ENCODE measurements at regions not wholly inside any gene's neighbourhood (a gene's known extent, or its start where the extent isn't known, plus 50 kb on each side); places are given as distances from the start of the nearest gene placed in this dataset.

GRCh38 chr16:9351841-9352434 lies 260.5 kb downstream of the HAPSTR1 start:
- no peak for TF ChIP-seq NR2F2 (IDR thresholded peaks at IDR 0.05)
- TF ChIP-seq SP1 (IDR thresholded peaks at IDR 0.05): no peak
- no peak for TF ChIP-seq CTCF (IDR thresholded peaks at IDR 0.05; ENCODE audit: low read depth, low read length, missing input control)
- no peak for TF ChIP-seq MAX (IDR thresholded peaks at IDR 0.05)
- no peak for TF ChIP-seq RXRA (IDR thresholded peaks at IDR 0.05)
- TF ChIP-seq ATF3 (IDR thresholded peaks at IDR 0.05): no peak
- TF ChIP-seq TAF1 (conservative IDR thresholded peaks at IDR 0.05): no peak
- H3K9me3 ChIP-seq (ENCODE audit: control insufficient read depth in 4 of 4, low read length in 3 of 4): peaks cover 0 to 3% (median 0%) of the 10 kb centered on the region in 4 donors
- H3K27ac ChIP-seq (ENCODE audit: low read depth in 1 of 2, low read length in 2 of 2): no peak overlapping the region
- no peak overlapping the region for H3K4me3 ChIP-seq (ENCODE audit: low read depth in 1 of 3, low read length in 3 of 3)
- H3K27me3 ChIP-seq (ENCODE audit: control insufficient read depth in 4 of 4, insufficient read depth in 4 of 4, low read length in 3 of 4): no peaks in the 10 kb centered on the region
- WGBS: 95% methylated on average over 1 of the region's 1 CpG
- no peak overlapping the region for H3K9ac ChIP-seq (ENCODE audit: low read depth in 1 of 2, low read length in 2 of 2)
- H3K36me3 ChIP-seq (ENCODE audit: control insufficient read depth in 4 of 4, insufficient read depth in 3 of 4, low read depth in 1 of 4, low read length in 3 of 4): no peaks in the 10 kb centered on the region
- peaks cover 0 to 5% (median 2%) of the 10 kb centered on the region in 4 donors for H3K4me1 ChIP-seq (ENCODE audit: control insufficient read depth in 4 of 4, insufficient read depth in 4 of 4, low read length in 3 of 4)
- no peak for DNase-seq (ENCODE audit: low spot score)

GRCh38 chr16:9357829-9358228 lies 266.4 kb downstream of the HAPSTR1 start:
- Histone ChIP-seq H3K9ac (ENCODE audit: low read depth in 1 of 2, low read length in 2 of 2) (no peak overlapping the region), H3K9me3 (ENCODE audit: control insufficient read depth in 4 of 4, low read length in 3 of 4) (peaks cover 0 to 3% (median 0%) of the 10 kb centered on the region in 4 donors), H3K4me1 (ENCODE audit: control insufficient read depth in 4 of 4, insufficient read depth in 4 of 4, low read length in 3 of 4) (peaks cover 0 to 5% (median 0%) of the 10 kb centered on the region in 4 donors), H3K4me3 (ENCODE audit: low read depth in 1 of 3, low read length in 3 of 3) (no peak overlapping the region), H3K36me3 (ENCODE audit: control insufficient read depth in 4 of 4, insufficient read depth in 3 of 4, low read depth in 1 of 4, low read length in 3 of 4) (no peaks in the 10 kb centered on the region), H3K27ac (ENCODE audit: low read depth in 1 of 2, low read length in 2 of 2) (no peak overlapping the region), H3K27me3 (ENCODE audit: control insufficient read depth in 4 of 4, insufficient read depth in 4 of 4, low read length in 3 of 4) (no peaks in the 10 kb centered on the region)
- TF ChIP-seq JUND (IDR thresholded peaks at IDR 0.05) (no peak), FOXA2 (IDR thresholded peaks at IDR 0.05) (no peak), ATF3 (IDR thresholded peaks at IDR 0.05) (no peak), RXRA (IDR thresholded peaks at IDR 0.05) (no peak), GABPA (IDR thresholded peaks at IDR 0.05 in 1 of 2, conservative IDR thresholded peaks at IDR 0.05 in 1 of 2) (no peak), NR2F2 (IDR thresholded peaks at IDR 0.05) (no peak)
- no peak for DNase-seq (ENCODE audit: low spot score)
- 78% methylated on average over 2 of the region's 2 CpGs for WGBS

GRCh38 chr16:9360075-9360474 lies 268.6 kb downstream of the HAPSTR1 start:
- WGBS: 92% methylated on average over 7 of the region's 7 CpGs
- Histone ChIP-seq H3K9ac (ENCODE audit: low read depth in 1 of 2, low read length in 2 of 2) (no peak overlapping the region), H3K4me1 (ENCODE audit: control insufficient read depth in 4 of 4, insufficient read depth in 4 of 4, low read length in 3 of 4) (peaks cover 0 to 14% (median 8%) of the 10 kb centered on the region in 4 donors), H3K27me3 (ENCODE audit: control insufficient read depth in 4 of 4, insufficient read depth in 4 of 4, low read length in 3 of 4) (no peaks in the 10 kb centered on the region), H3K36me3 (ENCODE audit: control insufficient read depth in 4 of 4, insufficient read depth in 3 of 4, low read depth in 1 of 4, low read length in 3 of 4) (no peaks in the 10 kb centered on the region), H3K9me3 (ENCODE audit: control insufficient read depth in 4 of 4, low read length in 3 of 4) (peaks cover 0 to 3% (median 0%) of the 10 kb centered on the region in 4 donors), H3K4me3 (ENCODE audit: low read depth in 1 of 3, low read length in 3 of 3) (no peak overlapping the region), H3K27ac (ENCODE audit: low read depth in 1 of 2, low read length in 2 of 2) (no peak overlapping the region)
- DNase-seq (ENCODE audit: low spot score): no peak
- TF ChIP-seq REST (IDR thresholded peaks at IDR 0.05) (no peak), NR2F2 (IDR thresholded peaks at IDR 0.05) (no peak), RXRA (IDR thresholded peaks at IDR 0.05) (no peak), YY1 (IDR thresholded peaks at IDR 0.05) (no peak), CTCF (IDR thresholded peaks at IDR 0.05; ENCODE audit: low read depth, low read length, missing input control) (no peak), FOXA2 (IDR thresholded peaks at IDR 0.05) (no peak), MAX (IDR thresholded peaks at IDR 0.05) (no peak), SP1 (IDR thresholded peaks at IDR 0.05) (no peak), RAD21 (IDR thresholded peaks at IDR 0.05) (no peak), HNF4G (IDR thresholded peaks at IDR 0.05) (no peak), ZBTB33 (IDR thresholded peaks at IDR 0.05) (no peak), TAF1 (conservative IDR thresholded peaks at IDR 0.05) (no peak)

All from liver (tissue), 8 donors.